ENCODE measurements at regions not wholly inside any gene's neighbourhood (a gene's known extent, or its start where the extent isn't known, plus 50 kb on each side); places are given as distances from the start of the nearest gene placed in this dataset.

GRCh38 chr3:193885832-193886231 lies 250.1 kb upstream of the HES1 start:
- no peaks in the 10 kb centered on the region for H3K36me3 ChIP-seq (ENCODE audit: control insufficient read depth, insufficient read depth, low read length)
- H3K9ac ChIP-seq = no peak overlapping the region
- no peaks in the 10 kb centered on the region for H3K79me2 ChIP-seq
- no peaks in the 10 kb centered on the region for H3K9me3 ChIP-seq (ENCODE audit: control insufficient read depth, low read length)
- H3K27me3 ChIP-seq (ENCODE audit: control insufficient read depth, insufficient read depth, low read length) = no peaks in the 10 kb centered on the region
- H3K27ac ChIP-seq = no peak overlapping the region
- H3K4me3 ChIP-seq (ENCODE audit: low read depth, low read length) = no peak overlapping the region
- no peak overlapping the region for H2AFZ ChIP-seq
- no peaks in the 10 kb centered on the region for H3K4me1 ChIP-seq
- TF ChIP-seq CTCF (IDR thresholded peaks at IDR 0.05) = no peak
- no peak overlapping the region for H3K4me2 ChIP-seq (ENCODE audit: low read length)

GRCh38 chr3:193890016-193890897 lies 245.7 kb upstream of the HES1 start:
- no peak for TF ChIP-seq CTCF (IDR thresholded peaks at IDR 0.05)
- Histone ChIP-seq H3K27me3 (ENCODE audit: control insufficient read depth, insufficient read depth, low read length) (no peaks in the 10 kb centered on the region), H3K9ac (no peak overlapping the region), H3K27ac (no peak overlapping the region), H3K9me3 (ENCODE audit: control insufficient read depth, low read length) (no peaks in the 10 kb centered on the region), H3K36me3 (ENCODE audit: control insufficient read depth, insufficient read depth, low read length) (no peaks in the 10 kb centered on the region), H2AFZ (no peak overlapping the region), H3K4me2 (ENCODE audit: low read length) (no peak overlapping the region), H3K4me3 (ENCODE audit: low read depth, low read length) (no peak overlapping the region), H3K4me1 (no peaks in the 10 kb centered on the region), H3K79me2 (no peaks in the 10 kb centered on the region)

GRCh38 chr3:193894121-193894863 lies 241.7 kb upstream of the HES1 start:
- Histone ChIP-seq H2AFZ (no peak overlapping the region), H3K79me2 (no peaks in the 10 kb centered on the region), H3K4me1 (no peaks in the 10 kb centered on the region), H3K4me2 (ENCODE audit: low read length) (no peak overlapping the region), H3K36me3 (ENCODE audit: control insufficient read depth, insufficient read depth, low read length) (no peaks in the 10 kb centered on the region), H3K4me3 (ENCODE audit: low read depth, low read length) (no peak overlapping the region), H3K9ac (no peak overlapping the region), H3K27ac (no peak overlapping the region), H3K27me3 (ENCODE audit: control insufficient read depth, insufficient read depth, low read length) (no peaks in the 10 kb centered on the region), H3K9me3 (ENCODE audit: control insufficient read depth, low read length) (no peaks in the 10 kb centered on the region)
- TF ChIP-seq CTCF (IDR thresholded peaks at IDR 0.05) = no peak

GRCh38 chr3:193895409-193895808 lies 240.5 kb upstream of the HES1 start:
- Histone ChIP-seq H3K79me2 (no peaks in the 10 kb centered on the region), H3K36me3 (ENCODE audit: control insufficient read depth, insufficient read depth, low read length) (no peaks in the 10 kb centered on the region), H3K9ac (no peak overlapping the region), H3K9me3 (ENCODE audit: control insufficient read depth, low read length) (no peaks in the 10 kb centered on the region), H3K27me3 (ENCODE audit: control insufficient read depth, insufficient read depth, low read length) (no peaks in the 10 kb centered on the region), H2AFZ (no peak overlapping the region), H3K4me3 (ENCODE audit: low read depth, low read length) (no peak overlapping the region), H3K4me2 (ENCODE audit: low read length) (no peak overlapping the region), H3K4me1 (no peaks in the 10 kb centered on the region), H3K27ac (no peak overlapping the region)
- no peak for TF ChIP-seq CTCF (IDR thresholded peaks at IDR 0.05)
